ENCODE measurements at regions not wholly inside any gene's neighbourhood (a gene's known extent, or its start where the extent isn't known, plus 50 kb on each side); places are given as distances from the start of the nearest gene placed in this dataset.
A peak's percentile ranks its signal among the peaks of the same experiment; 100 is the strongest.
"Not testable (repeated sequence)": the region's sequence is repeated elsewhere in the genome, so short reads cannot be mapped to it uniquely, and the experiment has no call there.

GRCh38 chr9:27672718-27673117 lies 99.4 kb upstream of the C9orf72 start:
- no peak for DNase-seq (ENCODE audit: low read depth in 2 of 2)

- no peak for DNase-seq (ENCODE audit: low read depth in 2 of 2)
These were observed 100.4 kb upstream of the C9orf72 start for GRCh38 chr9:27673641-27674040.

GRCh38 chr9:27675354-27675753 lies 102.1 kb upstream of the C9orf72 start:
- no peak for DNase-seq (ENCODE audit: low read depth in 2 of 2)

GRCh38 chr9:27676827-27677226 lies 103.5 kb upstream of the C9orf72 start:
- no peak for DNase-seq (ENCODE audit: low read depth in 2 of 2)

GRCh38 chr9:27679338-27679737 lies 106.1 kb upstream of the C9orf72 start:
- DNase-seq (ENCODE audit: low read depth in 2 of 2), result no peak

GRCh38 chr9:27683181-27683580 lies 109.9 kb upstream of the C9orf72 start:
- no peak for DNase-seq (ENCODE audit: low read depth in 2 of 2)

- no peak for DNase-seq (ENCODE audit: low read depth in 2 of 2)
These were observed 115.7 kb upstream of the C9orf72 start for GRCh38 chr9:27688954-27689353.

GRCh38 chr9:27690816-27691215 lies 117.5 kb upstream of the C9orf72 start:
- DNase-seq (ENCODE audit: low read depth in 2 of 2), result not testable (repeated sequence)

- DNase-seq (ENCODE audit: low read depth in 2 of 2), result no peak
These were observed 126.3 kb upstream of the C9orf72 start for GRCh38 chr9:27699621-27700020.

GRCh38 chr9:27701016-27701415 lies 127.7 kb upstream of the C9orf72 start:
- DNase-seq (ENCODE audit: low read depth in 2 of 2), result no peak

GRCh38 chr9:27701587-27701986 lies 128.3 kb upstream of the C9orf72 start:
- no peak for DNase-seq (ENCODE audit: low read depth in 2 of 2)

- DNase-seq (ENCODE audit: low read depth in 2 of 2), result no peak
These were observed 130.1 kb upstream of the C9orf72 start for GRCh38 chr9:27703216-27703980.

- no peak for DNase-seq (ENCODE audit: low read depth in 2 of 2)
These were observed 138.0 kb upstream of the C9orf72 start for GRCh38 chr9:27711241-27711640.

- no peak for DNase-seq (ENCODE audit: low read depth in 2 of 2)
These were observed 139.5 kb upstream of the C9orf72 start for GRCh38 chr9:27712806-27713205.

- no peak for DNase-seq (ENCODE audit: low read depth in 2 of 2)
These were observed 141.1 kb upstream of the C9orf72 start for GRCh38 chr9:27714388-27714787.

- no peak for DNase-seq (ENCODE audit: low read depth in 2 of 2)
These were observed 142.4 kb upstream of the C9orf72 start for GRCh38 chr9:27715651-27716050.

- no peak for DNase-seq (ENCODE audit: low read depth in 2 of 2)
These were observed 144.7 kb upstream of the C9orf72 start for GRCh38 chr9:27717991-27718390.

GRCh38 chr9:27719711-27720110 lies 146.4 kb upstream of the C9orf72 start:
- DNase-seq (ENCODE audit: low read depth in 2 of 2), result no peak

GRCh38 chr9:27722866-27723265 lies 149.6 kb upstream of the C9orf72 start:
- DNase-seq (ENCODE audit: low read depth in 2 of 2), result no peak

GRCh38 chr9:27726244-27727081 lies 153.2 kb upstream of the C9orf72 start:
- peak in 1 of 2 donors; percentile 6 for DNase-seq (ENCODE audit: low read depth in 2 of 2)

GRCh38 chr9:27732494-27732893 lies 159.2 kb upstream of the C9orf72 start:
- peak in 1 of 2 donors; percentile 2 for DNase-seq (ENCODE audit: low read depth in 2 of 2)

GRCh38 chr9:27743490-27743889 lies 170.2 kb upstream of the C9orf72 start:
- DNase-seq (ENCODE audit: low read depth in 2 of 2), result no peak

GRCh38 chr9:27747450-27747849 lies 174.2 kb upstream of the C9orf72 start:
- no peak for DNase-seq (ENCODE audit: low read depth in 2 of 2)
